Right atrium auricular region (tissue), 2 donors: ENCODE measurements at regions not wholly inside any gene's neighbourhood (a gene's known extent, or its start where the extent isn't known, plus 50 kb on each side); places are given as distances from the start of the nearest gene placed in this dataset.

Source experiments
- DNase-seq: peaks from one replicate; pipeline ENCODE4 v3.0.0-alpha.2; 2019; ENCODE audit warnings: low spot score
- H3K27ac ChIP-seq, 2 donors: fragments of 200-600 bp; sonication (generic); 1 replicate in 1 of 2; 2 replicates in 1 of 2; pipeline ENCODE4 v1.5.1; 2016 to 2019
- H3K27me3 ChIP-seq, 2 donors: fragments of 200-600 bp; sonication (generic); one replicate each; pipeline versions ENCODE4 v1.5.1 to v1.6.0; 2017 to 2019
- H3K36me3 ChIP-seq: fragments of 200-600 bp; sonication (generic); one replicate; pipeline ENCODE4 v1.5.1; 2016
- H3K4me1 ChIP-seq, 2 donors: fragments of 200-600 bp; sonication (generic); one replicate each; pipeline versions ENCODE4 v1.5.1 to v1.6.0; 2017 to 2019
- H3K4me3 ChIP-seq, 2 donors: fragments of 200-600 bp; sonication (generic); 1 replicate in 1 of 2; 2 replicates in 1 of 2; pipeline ENCODE4 v1.5.1; 2017 to 2019; ENCODE audit warnings: mild to moderate bottlenecking in 1 of 2, moderate library complexity in 1 of 2
- H3K9me3 ChIP-seq, 2 donors: fragments of 200-600 bp; sonication (generic); one replicate each; pipeline ENCODE4 v1.5.1; 2019
- TF ChIP-seq, protein P1 (sequence below), 2 donors: fragments of 200-600 bp; sonication (generic); IDR thresholded peaks; one replicate each; pipeline ENCODE4 v1.5.1; 2019; ENCODE audit warnings: antibody characterized with exemption in 2 of 2

DNA sequence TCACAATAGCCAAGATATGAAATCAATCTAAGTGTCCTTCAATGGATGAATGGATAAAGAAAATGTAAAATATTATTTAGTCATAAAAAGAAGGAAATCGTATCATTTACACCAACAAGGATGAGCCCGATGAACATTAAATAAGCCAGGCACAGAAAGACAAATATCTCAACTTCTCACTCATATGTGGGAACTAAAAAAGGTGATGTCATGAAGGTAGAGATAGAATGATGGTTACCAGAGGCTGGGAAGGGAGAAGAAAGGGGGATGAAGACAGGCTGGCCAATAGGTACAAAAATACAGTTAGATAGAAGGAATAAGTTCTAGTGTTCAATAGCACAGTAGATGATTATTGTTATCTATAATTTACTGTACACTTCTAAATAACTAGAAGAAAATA, 94.9 kb upstream of the RAP1B start:
- DNase-seq, result no peak
- Histone ChIP-seq H3K27ac (no peak overlapping the region), H3K4me3 (no peak overlapping the region), H3K9me3 (no peaks in the 10 kb centered on the region), H3K4me1 (no peaks in the 10 kb centered on the region), H3K36me3 (no peaks in the 10 kb centered on the region), H3K27me3 (no peaks in the 10 kb centered on the region)
- TF ChIP-seq, protein P1, sequence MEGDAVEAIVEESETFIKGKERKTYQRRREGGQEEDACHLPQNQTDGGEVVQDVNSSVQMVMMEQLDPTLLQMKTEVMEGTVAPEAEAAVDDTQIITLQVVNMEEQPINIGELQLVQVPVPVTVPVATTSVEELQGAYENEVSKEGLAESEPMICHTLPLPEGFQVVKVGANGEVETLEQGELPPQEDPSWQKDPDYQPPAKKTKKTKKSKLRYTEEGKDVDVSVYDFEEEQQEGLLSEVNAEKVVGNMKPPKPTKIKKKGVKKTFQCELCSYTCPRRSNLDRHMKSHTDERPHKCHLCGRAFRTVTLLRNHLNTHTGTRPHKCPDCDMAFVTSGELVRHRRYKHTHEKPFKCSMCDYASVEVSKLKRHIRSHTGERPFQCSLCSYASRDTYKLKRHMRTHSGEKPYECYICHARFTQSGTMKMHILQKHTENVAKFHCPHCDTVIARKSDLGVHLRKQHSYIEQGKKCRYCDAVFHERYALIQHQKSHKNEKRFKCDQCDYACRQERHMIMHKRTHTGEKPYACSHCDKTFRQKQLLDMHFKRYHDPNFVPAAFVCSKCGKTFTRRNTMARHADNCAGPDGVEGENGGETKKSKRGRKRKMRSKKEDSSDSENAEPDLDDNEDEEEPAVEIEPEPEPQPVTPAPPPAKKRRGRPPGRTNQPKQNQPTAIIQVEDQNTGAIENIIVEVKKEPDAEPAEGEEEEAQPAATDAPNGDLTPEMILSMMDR (IDR thresholded peaks at IDR 0.05), result no peak

- Histone ChIP-seq H3K27me3 (no peaks in the 10 kb centered on the region), H3K4me3 (no peak overlapping the region), H3K4me1 (peaks cover 0 to 12% of the 10 kb centered on the region in 2 donors), H3K9me3 (no peaks in the 10 kb centered on the region), H3K27ac (peak overlapping the region in 1 of 2 donors; percentile 45), H3K36me3 (no peaks in the 10 kb centered on the region)
- TF ChIP-seq, protein P1 (IDR thresholded peaks at IDR 0.05), result no peak
- no peak for DNase-seq
These were observed 89.3 kb upstream of the RAP1B start for GRCh38 chr12:68521321-68521839.

DNA sequence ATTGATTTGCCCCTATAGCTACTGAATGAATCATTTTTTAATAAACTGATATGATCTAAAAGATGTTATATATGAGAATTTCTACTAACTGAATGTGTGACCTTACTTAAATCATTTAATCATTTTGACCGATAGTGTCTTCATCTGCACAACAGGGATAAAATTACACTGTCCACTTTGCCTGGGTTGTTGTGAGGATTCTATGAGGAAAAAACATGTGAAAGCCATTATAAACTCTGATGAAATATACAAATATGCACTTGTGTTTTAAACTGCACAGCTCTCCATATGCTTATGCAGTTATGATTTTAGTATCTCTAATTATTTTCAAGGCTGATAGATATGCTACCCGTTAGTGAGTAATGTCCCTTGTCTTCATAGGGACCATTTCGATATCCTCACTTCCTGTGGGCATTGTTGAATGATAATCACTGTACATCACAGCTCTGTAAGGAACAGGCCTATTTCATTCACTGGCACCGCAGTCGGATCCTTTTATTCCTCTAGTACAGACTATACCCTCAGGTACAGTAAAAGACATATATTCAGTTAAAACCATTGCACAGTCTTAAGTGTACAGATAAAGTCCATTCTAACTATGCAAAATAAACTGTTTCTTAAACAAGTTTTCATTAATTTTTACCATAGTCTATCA, 88.7 kb upstream of the RAP1B start:
- no peak overlapping the region for H3K4me3 ChIP-seq
- no peaks in the 10 kb centered on the region for H3K36me3 ChIP-seq
- peak overlapping the region in 1 of 2 donors; percentile 45 for H3K27ac ChIP-seq
- no peak for DNase-seq
- no peaks in the 10 kb centered on the region for H3K9me3 ChIP-seq
- H3K4me1 ChIP-seq, result peaks cover 0 to 12% of the 10 kb centered on the region in 2 donors
- TF ChIP-seq, protein P1 (IDR thresholded peaks at IDR 0.05), result no peak
- no peaks in the 10 kb centered on the region for H3K27me3 ChIP-seq

DNA sequence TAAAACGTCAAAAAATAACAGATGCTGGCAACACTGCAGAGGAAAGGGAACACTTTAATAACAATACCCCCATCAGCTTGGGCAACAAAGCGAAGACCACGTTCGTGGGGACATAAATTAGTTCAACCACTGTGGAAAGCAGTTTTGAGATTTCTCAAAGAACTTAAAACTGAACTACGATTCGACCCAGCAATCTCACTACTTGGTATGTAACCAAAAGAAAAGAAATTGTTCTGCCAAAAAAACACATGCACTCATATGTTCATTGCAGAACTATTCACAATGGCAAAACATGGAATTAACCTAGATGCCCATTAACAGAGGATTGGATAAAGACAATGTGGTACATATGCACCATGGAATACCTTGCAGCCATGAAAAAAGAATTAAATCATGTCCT, 81.2 kb upstream of the RAP1B start:
- no peaks in the 10 kb centered on the region for H3K9me3 ChIP-seq

GRCh38 chr12:68529869-68530268, 80.8 kb upstream of the RAP1B start:
- H3K9me3 ChIP-seq, result no peaks in the 10 kb centered on the region
- H3K36me3 ChIP-seq, result no peaks in the 10 kb centered on the region
- no peaks in the 10 kb centered on the region for H3K27me3 ChIP-seq
- H3K4me1 ChIP-seq, result peaks cover 0 to 13% of the 10 kb centered on the region in 2 donors
- no peak overlapping the region for H3K27ac ChIP-seq
- H3K4me3 ChIP-seq, result no peak overlapping the region
- TF ChIP-seq, protein P1 (IDR thresholded peaks at IDR 0.05), result no peak
- DNase-seq, result no peak

More for the DNA sequence above, 81.2 kb upstream of the RAP1B start:
- peaks cover 0 to 13% of the 10 kb centered on the region in 2 donors for H3K4me1 ChIP-seq
- H3K4me3 ChIP-seq, result no peak overlapping the region
- H3K36me3 ChIP-seq, result no peaks in the 10 kb centered on the region
- no peaks in the 10 kb centered on the region for H3K27me3 ChIP-seq
- no peak overlapping the region for H3K27ac ChIP-seq
- DNase-seq, result no peak
- TF ChIP-seq, protein P1 (IDR thresholded peaks at IDR 0.05), result no peak

DNA sequence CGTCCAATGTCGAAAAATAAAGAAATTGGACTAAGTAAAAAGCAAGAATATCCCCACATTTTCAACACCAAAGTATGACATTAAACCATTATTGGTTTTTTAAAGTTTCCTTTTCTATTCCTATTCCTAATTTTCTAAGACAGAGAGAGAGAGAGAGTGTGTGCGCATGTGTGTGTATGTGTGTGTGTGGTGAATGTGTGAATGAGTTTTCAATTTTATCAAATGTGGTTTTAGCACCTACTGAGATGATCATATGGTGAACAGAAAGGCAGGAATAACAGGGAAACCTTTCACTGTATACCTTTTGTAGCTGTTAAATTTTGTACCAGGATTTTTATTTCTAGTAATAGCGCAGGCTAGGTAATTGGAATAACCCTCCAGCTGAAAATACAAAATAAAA, 80.4 kb upstream of the RAP1B start:
- TF ChIP-seq, protein P1 (IDR thresholded peaks at IDR 0.05), result no peak
- no peak overlapping the region for H3K27ac ChIP-seq

More for the DNA sequence above, 80.4 kb upstream of the RAP1B start:
- H3K9me3 ChIP-seq, result no peaks in the 10 kb centered on the region
- no peak for DNase-seq
- H3K36me3 ChIP-seq, result no peaks in the 10 kb centered on the region
- H3K4me3 ChIP-seq, result no peak overlapping the region
- H3K4me1 ChIP-seq, result peaks cover 0 to 13% of the 10 kb centered on the region in 2 donors
- no peaks in the 10 kb centered on the region for H3K27me3 ChIP-seq
